Right atrium auricular region (tissue), 2 donors: ENCODE measurements at regions not wholly inside any gene's neighbourhood (a gene's known extent, or its start where the extent isn't known, plus 50 kb on each side); places are given as distances from the start of the nearest gene placed in this dataset.

Experiments used
- DNase-seq: peaks from one replicate; pipeline ENCODE4 v3.0.0-alpha.2; 2019; ENCODE audit warnings: low spot score
- H3K27ac ChIP-seq, 2 donors: fragments of 200-600 bp; sonication (generic); 1 replicate in 1 of 2; 2 replicates in 1 of 2; pipeline ENCODE4 v1.5.1; 2016 to 2019
- H3K27me3 ChIP-seq, 2 donors: fragments of 200-600 bp; sonication (generic); one replicate each; pipeline versions ENCODE4 v1.5.1 to v1.6.0; 2017 to 2019
- H3K36me3 ChIP-seq: fragments of 200-600 bp; sonication (generic); one replicate; pipeline ENCODE4 v1.5.1; 2016
- H3K4me1 ChIP-seq, 2 donors: fragments of 200-600 bp; sonication (generic); one replicate each; pipeline versions ENCODE4 v1.5.1 to v1.6.0; 2017 to 2019
- H3K4me3 ChIP-seq, 2 donors: fragments of 200-600 bp; sonication (generic); 1 replicate in 1 of 2; 2 replicates in 1 of 2; pipeline ENCODE4 v1.5.1; 2017 to 2019; ENCODE audit warnings: mild to moderate bottlenecking in 1 of 2, moderate library complexity in 1 of 2
- H3K9me3 ChIP-seq, 2 donors: fragments of 200-600 bp; sonication (generic); one replicate each; pipeline ENCODE4 v1.5.1; 2019
- CTCF ChIP-seq, 2 donors: fragments of 200-600 bp; sonication (generic); IDR thresholded peaks; one replicate each; pipeline ENCODE4 v1.5.1; 2019; ENCODE audit warnings: antibody characterized with exemption in 2 of 2

GRCh38 chr3:31295150-31295765, 237.5 kb upstream of the STT3B start:
- TF ChIP-seq CTCF (IDR thresholded peaks at IDR 0.05) = no peak
- H3K27ac ChIP-seq = no peak overlapping the region

GRCh38 chr3:31297726-31298298, 234.9 kb upstream of the STT3B start:
- Histone ChIP-seq H3K27me3 (no peaks in the 10 kb centered on the region), H3K4me3 (no peak overlapping the region), H3K36me3 (no peaks in the 10 kb centered on the region), H3K4me1 (no peaks in the 10 kb centered on the region), H3K27ac (no peak overlapping the region), H3K9me3 (no peaks in the 10 kb centered on the region)
- no peak for TF ChIP-seq CTCF (IDR thresholded peaks at IDR 0.05)
- no peak for DNase-seq

More at GRCh38 chr3:31295150-31295765, 237.5 kb upstream of the STT3B start:
- Histone ChIP-seq H3K27me3 (no peaks in the 10 kb centered on the region), H3K9me3 (no peaks in the 10 kb centered on the region), H3K4me3 (no peak overlapping the region), H3K4me1 (no peaks in the 10 kb centered on the region), H3K36me3 (no peaks in the 10 kb centered on the region)
- DNase-seq = no peak

DNA sequence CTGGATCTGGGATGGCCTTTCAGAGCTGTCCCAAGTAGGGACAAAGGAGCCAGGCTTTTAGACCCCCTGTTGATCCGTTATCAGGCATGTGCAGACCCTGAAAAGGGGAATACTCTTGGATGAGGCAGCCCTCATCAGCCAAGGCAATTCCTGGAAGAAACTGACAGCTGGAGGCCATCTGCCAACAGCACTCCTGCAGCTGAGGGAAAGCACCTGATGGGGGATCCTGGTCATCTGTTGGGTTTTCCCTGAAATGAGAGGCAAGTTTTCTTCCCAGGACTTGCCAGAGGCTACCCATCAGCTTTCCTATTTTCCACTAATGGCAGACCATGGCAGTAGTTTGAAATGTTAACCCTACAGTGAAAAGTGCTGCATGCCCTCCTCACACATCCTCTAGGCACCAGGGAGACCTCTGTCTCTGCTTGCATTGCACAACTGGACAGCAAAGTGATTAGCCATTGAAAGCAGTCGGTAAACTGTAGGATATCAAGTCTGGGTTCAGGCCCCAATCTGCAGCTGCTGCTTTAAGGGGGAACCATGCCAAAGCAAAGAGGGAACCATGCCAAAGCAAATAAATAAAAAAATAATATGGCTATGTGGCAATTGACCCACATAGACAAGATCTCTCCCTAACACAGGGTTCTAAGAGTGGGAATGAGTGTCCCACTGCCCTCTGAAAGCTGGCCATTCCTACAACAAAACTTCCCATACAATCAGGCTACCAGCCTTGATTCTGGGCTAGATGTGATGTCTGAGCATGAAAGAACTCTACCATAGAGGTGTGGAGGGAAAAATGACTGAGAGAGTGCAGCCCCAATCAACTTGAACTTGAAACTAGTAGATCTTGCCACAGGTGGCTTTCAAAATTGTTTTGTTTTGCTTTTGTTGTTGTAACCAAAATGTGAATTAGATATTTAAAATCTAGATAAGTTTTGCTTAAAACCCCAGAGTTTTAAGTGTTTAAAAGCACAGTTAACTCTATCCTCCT, 232.0 kb upstream of the STT3B start:
- Histone ChIP-seq H3K4me1 (no peaks in the 10 kb centered on the region), H3K27me3 (no peaks in the 10 kb centered on the region), H3K36me3 (no peaks in the 10 kb centered on the region), H3K9me3 (no peaks in the 10 kb centered on the region), H3K27ac (no peak overlapping the region), H3K4me3 (no peak overlapping the region)
- DNase-seq = no peak
- TF ChIP-seq CTCF (IDR thresholded peaks at IDR 0.05) = no peak

DNA sequence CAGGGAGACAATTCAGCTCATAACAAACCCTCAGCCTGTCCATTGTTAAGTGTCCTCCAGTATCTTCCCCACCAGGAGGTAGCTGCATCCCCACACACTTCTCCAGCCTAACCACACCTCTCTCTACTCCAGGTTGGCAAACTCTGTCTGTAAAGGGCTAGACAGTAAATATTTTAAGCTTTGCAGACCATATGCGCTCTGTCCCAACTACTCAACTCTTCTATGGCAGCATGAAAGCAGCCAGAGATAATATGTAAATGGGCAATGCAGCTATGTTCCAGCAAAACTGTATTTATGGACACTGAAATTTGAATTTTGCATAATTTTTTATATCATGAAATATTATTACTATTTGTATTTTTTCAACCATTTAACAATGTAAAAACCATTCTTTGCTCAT, 230.4 kb upstream of the STT3B start:
- H3K4me1 ChIP-seq = no peaks in the 10 kb centered on the region
- no peak for TF ChIP-seq CTCF (IDR thresholded peaks at IDR 0.05)
- H3K4me3 ChIP-seq = no peak overlapping the region
- no peaks in the 10 kb centered on the region for H3K9me3 ChIP-seq
- H3K27me3 ChIP-seq = no peaks in the 10 kb centered on the region
- no peaks in the 10 kb centered on the region for H3K36me3 ChIP-seq
- no peak overlapping the region for H3K27ac ChIP-seq
- DNase-seq = no peak

DNA sequence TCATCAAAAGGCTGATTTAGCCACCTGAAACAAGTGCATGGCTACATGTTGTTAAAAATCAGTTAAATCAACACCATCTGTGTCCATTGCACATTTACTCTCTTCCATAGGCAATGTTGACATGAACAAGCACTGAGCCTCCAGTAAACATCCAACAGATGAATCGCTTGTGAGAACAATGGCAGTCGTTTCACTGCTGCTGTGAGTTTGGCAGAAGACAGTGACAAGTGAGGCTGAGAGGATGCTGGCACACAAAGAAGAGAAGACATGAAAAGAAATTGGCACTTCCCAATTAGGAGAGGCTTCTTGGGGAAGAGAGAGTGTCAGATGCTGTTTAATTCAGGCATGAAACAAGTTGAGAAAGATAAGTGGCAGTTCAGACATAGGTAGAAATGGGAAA, 227.4 kb upstream of the STT3B start:
- Histone ChIP-seq H3K36me3 (no peaks in the 10 kb centered on the region), H3K27ac (no peak overlapping the region), H3K27me3 (no peaks in the 10 kb centered on the region), H3K9me3 (no peaks in the 10 kb centered on the region), H3K4me3 (no peak overlapping the region), H3K4me1 (no peaks in the 10 kb centered on the region)
- no peak for TF ChIP-seq CTCF (IDR thresholded peaks at IDR 0.05)
- no peak for DNase-seq
